NCI-H524 (cell line): ENCODE measurements at regions not wholly inside any gene's neighbourhood (a gene's known extent, or its start where the extent isn't known, plus 50 kb on each side); places are given as distances from the start of the nearest gene placed in this dataset.

Experiments used
- DNase-seq, 2 experiments: peaks; one replicate each; lab custom pipeline; 2025; lab: John Stamatoyannopoulos, UW

- DNase-seq: no peak
Measured at GRCh38 chr19:30083125-30083681, 141.2 kb downstream of the URI1 start.

- DNase-seq: no peak
Measured at GRCh38 chr19:30083701-30084156, 141.7 kb downstream of the URI1 start.

- DNase-seq: no peak
Measured at GRCh38 chr19:30084390-30084819, 142.4 kb downstream of the URI1 start.

GRCh38 chr19:30085394-30085793 lies 143.4 kb downstream of the URI1 start:
- DNase-seq: no peak

GRCh38 chr19:30086220-30086619 lies 144.2 kb downstream of the URI1 start:
- DNase-seq: no peak

GRCh38 chr19:30086916-30087315 lies 144.9 kb downstream of the URI1 start:
- no peak for DNase-seq

- no peak for DNase-seq
Measured at GRCh38 chr19:30087381-30088138, 145.5 kb downstream of the URI1 start.

GRCh38 chr19:30088567-30088966 lies 146.5 kb downstream of the URI1 start:
- no peak for DNase-seq

- no peak for DNase-seq
Measured at GRCh38 chr19:30089086-30089665, 147.1 kb downstream of the URI1 start.

- no peak for DNase-seq
Measured at GRCh38 chr19:30090476-30090875, 148.4 kb downstream of the URI1 start.

- DNase-seq: no peak
Measured at GRCh38 chr19:30090963-30091362, 148.9 kb downstream of the URI1 start.

GRCh38 chr19:30091456-30091855 lies 149.4 kb downstream of the URI1 start:
- DNase-seq: no peak

- DNase-seq: no peak
Measured at GRCh38 chr19:30091856-30092255, 149.8 kb downstream of the URI1 start.

- no peak for DNase-seq
Measured at GRCh38 chr19:30092721-30093569, 150.9 kb downstream of the URI1 start.

- DNase-seq: no peak
Measured at GRCh38 chr19:30093966-30094755, 152.1 kb downstream of the URI1 start.

- no peak for DNase-seq
Measured at GRCh38 chr19:30094756-30095140, 152.7 kb downstream of the URI1 start.

- no peak for DNase-seq
Measured at GRCh38 chr19:30095171-30095570, 153.1 kb downstream of the URI1 start.

GRCh38 chr19:30096596-30097370 lies 154.7 kb downstream of the URI1 start:
- no peak for DNase-seq

GRCh38 chr19:30097746-30098280 lies 155.8 kb downstream of the URI1 start:
- DNase-seq: no peak

- DNase-seq: no peak
Measured at GRCh38 chr19:30102239-30102638, 160.2 kb downstream of the URI1 start.

GRCh38 chr19:30102666-30103065 lies 160.6 kb downstream of the URI1 start:
- no peak for DNase-seq
